WTC11 (cell line): ENCODE measurements at regions not wholly inside any gene's neighbourhood (a gene's known extent, or its start where the extent isn't known, plus 50 kb on each side); places are given as distances from the start of the nearest gene placed in this dataset.

ENCODE experiments used
- ATAC-seq: fragments of 200-7000 bp; cut with Tn5 transposase; 2 replicates; pipeline ENCODE4 v1.10.0; 2021; ENCODE audit warnings: mild to moderate bottlenecking, moderate library complexity
- CTCF ChIA-PET: fragments of 300-600 bp; sonication (Branson Sonifier 250); formaldehyde crosslinking; loops from one replicate; lab custom pipeline; 2021; ENCODE audit warnings: antibody characterized with exemption; lab: Charles Lee
- POLR2A ChIA-PET: fragments of 350-600 bp; sonication (Branson Sonifier 250); formaldehyde crosslinking; loops from one replicate; lab custom pipeline; 2021; ENCODE audit warnings: antibody characterized with exemption; lab: Charles Lee
- DNase-seq: peaks from one replicate; pipeline ENCODE4 v3.0.0; 2021; ENCODE audit warnings: low spot score
- H3K27ac Mint-ChIP-seq: 2 replicates; pipeline ENCODE4 v1.8.0; 2021; ENCODE audit warnings: mixed read lengths
- H3K27me3 Mint-ChIP-seq: 2 replicates; pipeline ENCODE4 v1.8.0; 2021; ENCODE audit warnings: low read depth, mild to moderate bottlenecking, moderate library complexity, mixed read lengths
- H3K36me3 Mint-ChIP-seq: 2 replicates; pipeline ENCODE4 v1.8.0; 2021; ENCODE audit warnings: mixed read lengths
- H3K4me1 Mint-ChIP-seq: 2 replicates; pipeline ENCODE4 v1.8.0; 2022; ENCODE audit warnings: mixed read lengths
- H3K4me3 Mint-ChIP-seq: 2 replicates; pipeline ENCODE4 v1.8.0; 2021; ENCODE audit warnings: mild to moderate bottlenecking, moderate library complexity, mixed read lengths
- H3K9me3 Mint-ChIP-seq: 2 replicates; pipeline ENCODE4 v1.8.0; 2021; ENCODE audit warnings: mixed read lengths
- CDX4 ChIP-seq: fragments of 250-450 bp; sonication (Bioruptor Pico); IDR thresholded peaks from 2 replicates; pipeline ENCODE4 v1.9.0; 2021; ENCODE audit warnings: moderate library complexity, mild to moderate bottlenecking, inconsistent platforms, borderline replicate concordance
- E2F4 ChIP-seq: sonication (generic); formaldehyde crosslinking; IDR thresholded peaks from 2 replicates; pipeline ENCODE4 v1.8.1; 2022; ENCODE audit warnings: low read depth, mild to moderate bottlenecking, moderate library complexity, missing genetic modification reagents, borderline replicate concordance
- ELF4 ChIP-seq: sonication (generic); formaldehyde crosslinking; IDR thresholded peaks from 2 replicates; pipeline ENCODE4 v1.8.1; 2022; ENCODE audit warnings: low read depth, mild to moderate bottlenecking, moderate library complexity, missing genetic modification reagents
- EMX1 ChIP-seq: fragments of 250-450 bp; sonication (Bioruptor Pico); IDR thresholded peaks from 2 replicates; pipeline ENCODE4 v1.8.0; 2021; ENCODE audit warnings: mild to moderate bottlenecking
- FOXK1 ChIP-seq: sonication (generic); formaldehyde crosslinking; IDR thresholded peaks from 2 replicates; pipeline ENCODE4 v1.8.0; 2022; ENCODE audit warnings: mild to moderate bottlenecking, moderate library complexity, missing genetic modification reagents
- GRHL2 ChIP-seq: fragments of 250-450 bp; sonication (Bioruptor Pico); IDR thresholded peaks from 2 replicates; pipeline ENCODE4 v1.8.0; 2022; ENCODE audit warnings: mild to moderate bottlenecking, moderate library complexity; ENCODE audit not compliant: insufficient replicate concordance, severe bottlenecking
- MXD4 ChIP-seq: fragments of 250-450 bp; sonication (Bioruptor Pico); IDR thresholded peaks from 2 replicates; pipeline ENCODE4 v1.8.0; 2021; ENCODE audit warnings: mild to moderate bottlenecking, moderate library complexity, borderline replicate concordance
- MYBL2 ChIP-seq: sonication (generic); formaldehyde crosslinking; IDR thresholded peaks from 2 replicates; pipeline ENCODE4 v1.8.1; 2023; ENCODE audit warnings: mild to moderate bottlenecking, moderate library complexity, missing genetic modification reagents
- OVOL2 ChIP-seq: fragments of 250-450 bp; sonication (Bioruptor Pico); IDR thresholded peaks from 2 replicates; pipeline ENCODE4 v1.9.0; 2021; ENCODE audit warnings: mild to moderate bottlenecking, borderline replicate concordance
- SMAD3 ChIP-seq: sonication (generic); formaldehyde crosslinking; IDR thresholded peaks from 2 replicates; pipeline ENCODE4 v1.8.0; 2022; ENCODE audit warnings: missing genetic modification reagents, mild to moderate bottlenecking, borderline replicate concordance
- ZNF425 ChIP-seq: fragments of 250-450 bp; sonication (Bioruptor Pico); conservative IDR thresholded peaks from 2 replicates; pipeline ENCODE4 v1.9.0; 2021; ENCODE audit warnings: mild to moderate bottlenecking
- TF ChIP-seq, protein P1 (sequence below): fragments of 250-450 bp; sonication (Bioruptor Pico); IDR thresholded peaks from 2 replicates; pipeline ENCODE4 v1.9.0; 2021; ENCODE audit warnings: mild to moderate bottlenecking, borderline replicate concordance
- TF ChIP-seq, protein P2 (sequence below): sonication (generic); formaldehyde crosslinking; conservative IDR thresholded peaks from 2 replicates; pipeline ENCODE4 v1.8.1; 2022; ENCODE audit warnings: mild to moderate bottlenecking, missing genetic modification reagents
- TF ChIP-seq, protein P3 (sequence below): sonication (generic); formaldehyde crosslinking; IDR thresholded peaks from 2 replicates; pipeline ENCODE4 v1.8.0; 2023; ENCODE audit warnings: mild to moderate bottlenecking, missing genetic modification reagents
- TF ChIP-seq, protein P4 (sequence below): sonication (generic); formaldehyde crosslinking; IDR thresholded peaks from 2 replicates; pipeline ENCODE4 v1.8.1; 2022; ENCODE audit warnings: missing genetic modification reagents, borderline replicate concordance
- TF ChIP-seq, protein P5 (sequence below): fragments of 250-450 bp; sonication (Bioruptor Pico); IDR thresholded peaks from 2 replicates; pipeline ENCODE4 v1.9.0; 2021; ENCODE audit warnings: mild to moderate bottlenecking

DNA sequence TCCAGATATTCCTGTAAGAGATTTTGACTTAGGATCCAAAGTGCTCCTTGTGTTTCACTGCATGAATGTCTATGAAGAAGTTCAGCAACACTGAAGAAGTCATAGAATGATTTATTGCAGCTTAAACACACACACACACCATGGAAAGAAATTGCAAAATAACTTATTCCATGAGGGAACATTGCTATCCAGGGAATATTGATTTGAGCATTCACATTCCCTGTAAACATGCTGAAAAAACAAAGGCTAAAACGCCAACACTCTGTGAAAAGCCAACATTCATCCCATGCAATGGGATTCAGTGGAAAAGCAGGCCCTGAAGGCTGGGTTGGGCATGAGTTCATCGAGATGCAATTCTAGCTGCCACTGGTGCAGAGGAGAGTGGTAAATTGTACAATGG lies 109.6 kb upstream of the CXCL14 start (continued):
- TF ChIP-seq, protein P1, sequence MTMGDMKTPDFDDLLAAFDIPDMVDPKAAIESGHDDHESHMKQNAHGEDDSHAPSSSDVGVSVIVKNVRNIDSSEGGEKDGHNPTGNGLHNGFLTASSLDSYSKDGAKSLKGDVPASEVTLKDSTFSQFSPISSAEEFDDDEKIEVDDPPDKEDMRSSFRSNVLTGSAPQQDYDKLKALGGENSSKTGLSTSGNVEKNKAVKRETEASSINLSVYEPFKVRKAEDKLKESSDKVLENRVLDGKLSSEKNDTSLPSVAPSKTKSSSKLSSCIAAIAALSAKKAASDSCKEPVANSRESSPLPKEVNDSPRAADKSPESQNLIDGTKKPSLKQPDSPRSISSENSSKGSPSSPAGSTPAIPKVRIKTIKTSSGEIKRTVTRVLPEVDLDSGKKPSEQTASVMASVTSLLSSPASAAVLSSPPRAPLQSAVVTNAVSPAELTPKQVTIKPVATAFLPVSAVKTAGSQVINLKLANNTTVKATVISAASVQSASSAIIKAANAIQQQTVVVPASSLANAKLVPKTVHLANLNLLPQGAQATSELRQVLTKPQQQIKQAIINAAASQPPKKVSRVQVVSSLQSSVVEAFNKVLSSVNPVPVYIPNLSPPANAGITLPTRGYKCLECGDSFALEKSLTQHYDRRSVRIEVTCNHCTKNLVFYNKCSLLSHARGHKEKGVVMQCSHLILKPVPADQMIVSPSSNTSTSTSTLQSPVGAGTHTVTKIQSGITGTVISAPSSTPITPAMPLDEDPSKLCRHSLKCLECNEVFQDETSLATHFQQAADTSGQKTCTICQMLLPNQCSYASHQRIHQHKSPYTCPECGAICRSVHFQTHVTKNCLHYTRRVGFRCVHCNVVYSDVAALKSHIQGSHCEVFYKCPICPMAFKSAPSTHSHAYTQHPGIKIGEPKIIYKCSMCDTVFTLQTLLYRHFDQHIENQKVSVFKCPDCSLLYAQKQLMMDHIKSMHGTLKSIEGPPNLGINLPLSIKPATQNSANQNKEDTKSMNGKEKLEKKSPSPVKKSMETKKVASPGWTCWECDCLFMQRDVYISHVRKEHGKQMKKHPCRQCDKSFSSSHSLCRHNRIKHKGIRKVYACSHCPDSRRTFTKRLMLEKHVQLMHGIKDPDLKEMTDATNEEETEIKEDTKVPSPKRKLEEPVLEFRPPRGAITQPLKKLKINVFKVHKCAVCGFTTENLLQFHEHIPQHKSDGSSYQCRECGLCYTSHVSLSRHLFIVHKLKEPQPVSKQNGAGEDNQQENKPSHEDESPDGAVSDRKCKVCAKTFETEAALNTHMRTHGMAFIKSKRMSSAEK (CRISPR knock-in tag): no peak

DNA sequence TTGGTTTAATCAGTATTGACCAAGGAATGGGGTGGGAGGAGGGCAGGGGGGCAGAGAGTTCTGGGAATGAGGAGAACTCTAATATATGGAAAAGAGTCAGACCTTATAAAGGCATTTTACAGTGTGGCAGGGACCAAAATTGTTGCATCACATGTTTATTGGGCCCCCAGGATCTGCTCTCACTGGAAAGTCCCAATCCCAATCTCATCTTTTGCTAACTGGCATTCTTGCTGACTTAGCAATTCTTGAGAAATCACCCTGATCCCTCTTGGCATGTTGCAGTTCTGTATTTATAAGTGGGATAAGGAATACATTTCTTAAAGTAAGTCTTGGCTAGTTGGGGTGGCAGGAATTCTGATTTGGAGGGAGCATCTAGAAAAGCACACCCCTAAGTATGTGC lies 104.4 kb upstream of the CXCL14 start:
- no peak for ATAC-seq
- no peak for TF ChIP-seq SMAD3 (CRISPR knock-in tag)
- Mint-ChIP-seq H3K27ac (no peak overlapping the region), H3K36me3 (peaks cover 7% of the 10 kb centered on the region), H3K27me3 (no peaks in the 10 kb centered on the region; the same call in 1 of the 2 replicates), H3K4me3 (no peak overlapping the region), H3K4me1 (no peaks in the 10 kb centered on the region), H3K9me3 (peaks cover 22% of the 10 kb centered on the region)
- POLR2A ChIA-PET: no interaction called here
- no peak for DNase-seq
- CTCF ChIA-PET: no interaction called here

GRCh38 chr5:135680713-135681112 lies 101.9 kb upstream of the CXCL14 start:
- POLR2A ChIA-PET: no interaction called here
- CTCF ChIA-PET: no interaction called here
- no peak for ATAC-seq
- H3K27ac Mint-ChIP-seq: no peak overlapping the region
- H3K27me3 Mint-ChIP-seq: peaks cover 3% of the 10 kb centered on the region; the same call in 1 of the 2 replicates
- H3K4me1 Mint-ChIP-seq: no peaks in the 10 kb centered on the region
- no peak for DNase-seq
- no peak overlapping the region for H3K4me3 Mint-ChIP-seq
- peaks cover 29% of the 10 kb centered on the region for H3K9me3 Mint-ChIP-seq
- peaks cover 7% of the 10 kb centered on the region for H3K36me3 Mint-ChIP-seq
- no peak for TF ChIP-seq CDX4 (CRISPR knock-in tag)
- TF ChIP-seq ELF4 (CRISPR knock-in tag): no peak
- TF ChIP-seq, protein P2, sequence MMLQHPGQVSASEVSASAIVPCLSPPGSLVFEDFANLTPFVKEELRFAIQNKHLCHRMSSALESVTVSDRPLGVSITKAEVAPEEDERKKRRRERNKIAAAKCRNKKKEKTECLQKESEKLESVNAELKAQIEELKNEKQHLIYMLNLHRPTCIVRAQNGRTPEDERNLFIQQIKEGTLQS (CRISPR knock-in tag): no peak
- no peak for TF ChIP-seq FOXK1
- no peak for TF ChIP-seq OVOL2
- no peak for TF ChIP-seq MXD4 (CRISPR knock-in tag)
- TF ChIP-seq, protein P3, sequence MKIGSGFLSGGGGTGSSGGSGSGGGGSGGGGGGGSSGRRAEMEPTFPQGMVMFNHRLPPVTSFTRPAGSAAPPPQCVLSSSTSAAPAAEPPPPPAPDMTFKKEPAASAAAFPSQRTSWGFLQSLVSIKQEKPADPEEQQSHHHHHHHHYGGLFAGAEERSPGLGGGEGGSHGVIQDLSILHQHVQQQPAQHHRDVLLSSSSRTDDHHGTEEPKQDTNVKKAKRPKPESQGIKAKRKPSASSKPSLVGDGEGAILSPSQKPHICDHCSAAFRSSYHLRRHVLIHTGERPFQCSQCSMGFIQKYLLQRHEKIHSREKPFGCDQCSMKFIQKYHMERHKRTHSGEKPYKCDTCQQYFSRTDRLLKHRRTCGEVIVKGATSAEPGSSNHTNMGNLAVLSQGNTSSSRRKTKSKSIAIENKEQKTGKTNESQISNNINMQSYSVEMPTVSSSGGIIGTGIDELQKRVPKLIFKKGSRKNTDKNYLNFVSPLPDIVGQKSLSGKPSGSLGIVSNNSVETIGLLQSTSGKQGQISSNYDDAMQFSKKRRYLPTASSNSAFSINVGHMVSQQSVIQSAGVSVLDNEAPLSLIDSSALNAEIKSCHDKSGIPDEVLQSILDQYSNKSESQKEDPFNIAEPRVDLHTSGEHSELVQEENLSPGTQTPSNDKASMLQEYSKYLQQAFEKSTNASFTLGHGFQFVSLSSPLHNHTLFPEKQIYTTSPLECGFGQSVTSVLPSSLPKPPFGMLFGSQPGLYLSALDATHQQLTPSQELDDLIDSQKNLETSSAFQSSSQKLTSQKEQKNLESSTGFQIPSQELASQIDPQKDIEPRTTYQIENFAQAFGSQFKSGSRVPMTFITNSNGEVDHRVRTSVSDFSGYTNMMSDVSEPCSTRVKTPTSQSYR (CRISPR knock-in tag): no peak
- TF ChIP-seq EMX1 (CRISPR knock-in tag): no peak
- TF ChIP-seq GRHL2 (CRISPR knock-in tag): no peak
- no peak for TF ChIP-seq MYBL2
- TF ChIP-seq ZNF425 (CRISPR knock-in tag): no peak
- TF ChIP-seq, protein P4, sequence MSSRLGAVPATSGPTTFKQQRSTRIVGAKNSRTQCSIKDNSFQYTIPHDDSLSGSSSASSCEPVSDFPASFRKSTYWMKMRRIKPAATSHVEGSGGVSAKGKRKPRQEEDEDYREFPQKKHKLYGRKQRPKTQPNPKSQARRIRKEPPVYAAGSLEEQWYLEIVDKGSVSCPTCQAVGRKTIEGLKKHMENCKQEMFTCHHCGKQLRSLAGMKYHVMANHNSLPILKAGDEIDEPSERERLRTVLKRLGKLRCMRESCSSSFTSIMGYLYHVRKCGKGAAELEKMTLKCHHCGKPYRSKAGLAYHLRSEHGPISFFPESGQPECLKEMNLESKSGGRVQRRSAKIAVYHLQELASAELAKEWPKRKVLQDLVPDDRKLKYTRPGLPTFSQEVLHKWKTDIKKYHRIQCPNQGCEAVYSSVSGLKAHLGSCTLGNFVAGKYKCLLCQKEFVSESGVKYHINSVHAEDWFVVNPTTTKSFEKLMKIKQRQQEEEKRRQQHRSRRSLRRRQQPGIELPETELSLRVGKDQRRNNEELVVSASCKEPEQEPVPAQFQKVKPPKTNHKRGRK (CRISPR knock-in tag): no peak
- TF ChIP-seq E2F4 (CRISPR knock-in tag): no peak
- TF ChIP-seq, protein P5, sequence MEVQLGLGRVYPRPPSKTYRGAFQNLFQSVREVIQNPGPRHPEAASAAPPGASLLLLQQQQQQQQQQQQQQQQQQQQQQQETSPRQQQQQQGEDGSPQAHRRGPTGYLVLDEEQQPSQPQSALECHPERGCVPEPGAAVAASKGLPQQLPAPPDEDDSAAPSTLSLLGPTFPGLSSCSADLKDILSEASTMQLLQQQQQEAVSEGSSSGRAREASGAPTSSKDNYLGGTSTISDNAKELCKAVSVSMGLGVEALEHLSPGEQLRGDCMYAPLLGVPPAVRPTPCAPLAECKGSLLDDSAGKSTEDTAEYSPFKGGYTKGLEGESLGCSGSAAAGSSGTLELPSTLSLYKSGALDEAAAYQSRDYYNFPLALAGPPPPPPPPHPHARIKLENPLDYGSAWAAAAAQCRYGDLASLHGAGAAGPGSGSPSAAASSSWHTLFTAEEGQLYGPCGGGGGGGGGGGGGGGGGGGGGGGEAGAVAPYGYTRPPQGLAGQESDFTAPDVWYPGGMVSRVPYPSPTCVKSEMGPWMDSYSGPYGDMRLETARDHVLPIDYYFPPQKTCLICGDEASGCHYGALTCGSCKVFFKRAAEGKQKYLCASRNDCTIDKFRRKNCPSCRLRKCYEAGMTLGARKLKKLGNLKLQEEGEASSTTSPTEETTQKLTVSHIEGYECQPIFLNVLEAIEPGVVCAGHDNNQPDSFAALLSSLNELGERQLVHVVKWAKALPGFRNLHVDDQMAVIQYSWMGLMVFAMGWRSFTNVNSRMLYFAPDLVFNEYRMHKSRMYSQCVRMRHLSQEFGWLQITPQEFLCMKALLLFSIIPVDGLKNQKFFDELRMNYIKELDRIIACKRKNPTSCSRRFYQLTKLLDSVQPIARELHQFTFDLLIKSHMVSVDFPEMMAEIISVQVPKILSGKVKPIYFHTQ: no peak
